ENCODE measurements at regions not wholly inside any gene's neighbourhood (a gene's known extent, or its start where the extent isn't known, plus 50 kb on each side); places are given as distances from the start of the nearest gene placed in this dataset.
"Not testable (repeated sequence)": the region's sequence is repeated elsewhere in the genome, so short reads cannot be mapped to it uniquely, and the experiment has no call there.

DNA sequence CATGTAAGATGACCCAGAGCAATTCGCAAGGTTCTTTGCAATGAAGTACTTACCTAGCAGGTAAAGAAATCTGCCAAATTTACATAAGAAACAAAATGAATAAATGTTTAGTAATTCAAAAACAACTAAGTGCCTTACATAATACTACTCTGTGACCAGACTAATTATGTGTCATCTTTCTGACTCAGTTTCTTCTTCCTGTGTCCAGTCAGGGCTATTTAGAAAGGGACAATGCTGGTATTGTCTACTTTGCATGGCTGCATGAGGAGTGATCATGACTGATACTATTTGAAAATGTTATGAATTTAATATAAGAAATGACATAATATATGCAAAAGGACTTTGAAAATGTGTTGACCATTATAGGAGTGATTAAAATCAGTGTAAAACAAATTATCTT is 210.0 kb downstream of the TMEM161B start:
- Histone ChIP-seq H3K4me1 (ENCODE audit: insufficient read depth, low read length) (no peaks in the 10 kb centered on the region), H3K9me3 (ENCODE audit: insufficient read depth, low read depth, low read length) (peaks cover 3% of the 10 kb centered on the region), H3K27me3 (ENCODE audit: insufficient read depth, low read length) (no peaks in the 10 kb centered on the region), H3K27ac (ENCODE audit: low read depth, low read length) (no peak overlapping the region), H3K4me2 (ENCODE audit: low read length) (no peak overlapping the region), H3K9ac (ENCODE audit: low read length) (no peak overlapping the region), H3K79me2 (ENCODE audit: insufficient read depth, low read length) (no peaks in the 10 kb centered on the region), H3K36me3 (ENCODE audit: insufficient read depth, low read length) (no peaks in the 10 kb centered on the region), H4K20me1 (ENCODE audit: insufficient read depth, low read length) (no peaks in the 10 kb centered on the region), H3K4me3 (ENCODE audit: insufficient read depth, low read depth, low read length) (no peak overlapping the region), H2AFZ (ENCODE audit: low read depth, low read length) (no peak overlapping the region)
- H3K9me3 Mint-ChIP-seq (ENCODE audit: unreplicated experiment) = peaks cover 3% of the 10 kb centered on the region
- H3K27ac Mint-ChIP-seq (ENCODE audit: unreplicated experiment) = no peak overlapping the region
- H3K4me3 Mint-ChIP-seq (ENCODE audit: unreplicated experiment) = no peak overlapping the region
- H3K4me1 Mint-ChIP-seq (ENCODE audit: low read depth, unreplicated experiment) = no peaks in the 10 kb centered on the region
- no peak for TF ChIP-seq EZH2 (IDR thresholded peaks at IDR 0.05; ENCODE audit: insufficient read depth, low read length)
- TF ChIP-seq, protein P1, sequence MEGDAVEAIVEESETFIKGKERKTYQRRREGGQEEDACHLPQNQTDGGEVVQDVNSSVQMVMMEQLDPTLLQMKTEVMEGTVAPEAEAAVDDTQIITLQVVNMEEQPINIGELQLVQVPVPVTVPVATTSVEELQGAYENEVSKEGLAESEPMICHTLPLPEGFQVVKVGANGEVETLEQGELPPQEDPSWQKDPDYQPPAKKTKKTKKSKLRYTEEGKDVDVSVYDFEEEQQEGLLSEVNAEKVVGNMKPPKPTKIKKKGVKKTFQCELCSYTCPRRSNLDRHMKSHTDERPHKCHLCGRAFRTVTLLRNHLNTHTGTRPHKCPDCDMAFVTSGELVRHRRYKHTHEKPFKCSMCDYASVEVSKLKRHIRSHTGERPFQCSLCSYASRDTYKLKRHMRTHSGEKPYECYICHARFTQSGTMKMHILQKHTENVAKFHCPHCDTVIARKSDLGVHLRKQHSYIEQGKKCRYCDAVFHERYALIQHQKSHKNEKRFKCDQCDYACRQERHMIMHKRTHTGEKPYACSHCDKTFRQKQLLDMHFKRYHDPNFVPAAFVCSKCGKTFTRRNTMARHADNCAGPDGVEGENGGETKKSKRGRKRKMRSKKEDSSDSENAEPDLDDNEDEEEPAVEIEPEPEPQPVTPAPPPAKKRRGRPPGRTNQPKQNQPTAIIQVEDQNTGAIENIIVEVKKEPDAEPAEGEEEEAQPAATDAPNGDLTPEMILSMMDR (IDR thresholded peaks at IDR 0.05; ENCODE audit: insufficient read depth, low read depth, low read length) = no peak
- H3K27me3 Mint-ChIP-seq (ENCODE audit: low read depth, unreplicated experiment) = no peaks in the 10 kb centered on the region
- FAIRE-seq (no peak), DNase-seq (ENCODE audit: low read depth) (no peak)
- no peaks in the 10 kb centered on the region for H3K36me3 Mint-ChIP-seq (ENCODE audit: low read depth, unreplicated experiment)

- H3K27ac ChIP-seq (ENCODE audit: low read depth, low read length); H3K27me3 ChIP-seq (ENCODE audit: insufficient read depth, low read length); H3K9me3 Mint-ChIP-seq (ENCODE audit: unreplicated experiment); H3K4me3 ChIP-seq (ENCODE audit: insufficient read depth, low read depth, low read length); H3K9ac ChIP-seq (ENCODE audit: low read length); H2AFZ ChIP-seq (ENCODE audit: low read depth, low read length); H3K4me1 Mint-ChIP-seq (ENCODE audit: low read depth, unreplicated experiment); H3K9me3 ChIP-seq (ENCODE audit: insufficient read depth, low read depth, low read length); H3K27ac Mint-ChIP-seq (ENCODE audit: unreplicated experiment); FAIRE-seq; H3K36me3 ChIP-seq (ENCODE audit: insufficient read depth, low read length); H3K4me2 ChIP-seq (ENCODE audit: low read length); H3K4me3 Mint-ChIP-seq (ENCODE audit: unreplicated experiment); H4K20me1 ChIP-seq (ENCODE audit: insufficient read depth, low read length); H3K79me2 ChIP-seq (ENCODE audit: insufficient read depth, low read length); H3K4me1 ChIP-seq (ENCODE audit: insufficient read depth, low read length); H3K36me3 Mint-ChIP-seq (ENCODE audit: low read depth, unreplicated experiment); DNase-seq (ENCODE audit: low read depth); H3K27me3 Mint-ChIP-seq (ENCODE audit: low read depth, unreplicated experiment): not testable (repeated sequence)
Measured at GRCh38 chr5:88052468-88052867, 216.2 kb downstream of the TMEM161B start.

DNA sequence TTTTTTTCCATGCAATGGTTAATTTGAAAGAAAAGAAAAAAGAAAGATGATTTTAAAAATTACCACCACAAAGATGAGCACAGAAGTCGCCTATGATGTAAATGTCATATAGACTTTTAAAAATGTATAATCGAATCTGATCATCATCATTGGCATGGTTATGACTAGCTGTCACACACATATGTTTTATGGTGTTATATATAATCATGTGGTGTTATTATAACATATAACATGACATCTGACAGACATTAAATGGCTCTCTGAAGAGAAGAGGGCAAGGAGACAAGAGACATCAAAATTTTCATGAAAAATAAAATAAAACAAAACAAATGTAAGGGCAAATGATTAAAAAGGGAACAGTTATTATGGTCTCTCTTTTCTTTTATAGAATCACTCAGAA is 217.5 kb downstream of the TMEM161B start:
- H3K4me2 ChIP-seq (ENCODE audit: low read length) = no peak overlapping the region
- H3K36me3 ChIP-seq (ENCODE audit: insufficient read depth, low read length) = no peaks in the 10 kb centered on the region
- H3K27ac ChIP-seq (ENCODE audit: low read depth, low read length) = no peak overlapping the region
- H3K4me1 ChIP-seq (ENCODE audit: insufficient read depth, low read length) = no peaks in the 10 kb centered on the region
- H4K20me1 ChIP-seq (ENCODE audit: insufficient read depth, low read length) = no peaks in the 10 kb centered on the region
- no peak overlapping the region for H2AFZ ChIP-seq (ENCODE audit: low read depth, low read length)
- Mint-ChIP-seq H3K9me3 (ENCODE audit: unreplicated experiment) (peaks cover 3% of the 10 kb centered on the region), H3K36me3 (ENCODE audit: low read depth, unreplicated experiment) (no peaks in the 10 kb centered on the region), H3K27me3 (ENCODE audit: low read depth, unreplicated experiment) (no peaks in the 10 kb centered on the region), H3K4me3 (ENCODE audit: unreplicated experiment) (no peak overlapping the region), H3K27ac (ENCODE audit: unreplicated experiment) (no peak overlapping the region), H3K4me1 (ENCODE audit: low read depth, unreplicated experiment) (no peaks in the 10 kb centered on the region)
- TF ChIP-seq, protein P1 (IDR thresholded peaks at IDR 0.05; ENCODE audit: insufficient read depth, low read depth, low read length) = no peak
- no peak for TF ChIP-seq EZH2 (IDR thresholded peaks at IDR 0.05; ENCODE audit: insufficient read depth, low read length)
- H3K9ac ChIP-seq (ENCODE audit: low read length) = no peak overlapping the region
- FAIRE-seq (no peak), DNase-seq (ENCODE audit: low read depth) (no peak)
- H3K4me3 ChIP-seq (ENCODE audit: insufficient read depth, low read depth, low read length) = no peak overlapping the region
- no peaks in the 10 kb centered on the region for H3K79me2 ChIP-seq (ENCODE audit: insufficient read depth, low read length)
- no peaks in the 10 kb centered on the region for H3K9me3 ChIP-seq (ENCODE audit: insufficient read depth, low read depth, low read length)
- no peaks in the 10 kb centered on the region for H3K27me3 ChIP-seq (ENCODE audit: insufficient read depth, low read length)
